Suprapubic skin (tissue), 4 donors: ENCODE measurements at regions not wholly inside any gene's neighbourhood (a gene's known extent, or its start where the extent isn't known, plus 50 kb on each side); places are given as distances from the start of the nearest gene placed in this dataset.

ENCODE experiments used
- CTCF ChIP-seq, 2 donors: fragments of 200-600 bp in 1 of 2; fragments of 450-650 bp in 1 of 2; sonication (generic) in 1 of 2; IDR thresholded peaks; one replicate each; pipeline ENCODE4 v1.5.1; 2016 to 2019; ENCODE audit warnings: antibody characterized with exemption in 2 of 2, mild to moderate bottlenecking in 1 of 2, moderate library complexity in 1 of 2
- EP300 ChIP-seq: sonication (generic); formaldehyde crosslinking; IDR thresholded peaks from one replicate; pipeline ENCODE4 v1.6.1; 2017; ENCODE audit warnings: antibody characterized with exemption
- POLR2AphosphoS5 ChIP-seq, 3 donors: sonication (generic); formaldehyde crosslinking; IDR thresholded peaks; one replicate each; pipeline ENCODE4 v1.6.1; 2017; ENCODE audit warnings: antibody characterized with exemption in 3 of 3

DNA sequence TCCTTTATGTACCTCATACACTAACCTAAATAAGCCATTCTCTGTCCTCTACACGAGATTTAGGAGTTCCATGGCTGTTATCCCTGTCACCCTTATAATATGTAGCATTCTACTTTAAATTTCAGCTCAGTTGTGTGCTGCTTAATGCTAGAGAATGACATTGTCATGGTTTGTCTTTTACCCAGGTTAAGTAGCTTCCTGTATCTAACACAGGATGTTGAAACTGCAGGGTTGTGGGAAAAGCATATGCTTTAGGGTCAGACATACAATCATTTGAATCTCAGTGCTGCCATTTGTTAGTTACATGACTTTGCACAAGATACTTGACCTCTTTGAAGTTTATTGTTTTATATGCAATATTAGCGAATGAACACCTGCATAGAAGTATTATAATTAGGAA, 235.1 kb upstream of the CACNA2D1 start:
- no peak for TF ChIP-seq EP300
- TF ChIP-seq CTCF (IDR thresholded peaks at IDR 0.05), result no peak
- TF ChIP-seq POLR2AphosphoS5 (IDR thresholded peaks at IDR 0.05), result no peak
